NCI-H2081 (cell line): ENCODE measurements at regions not wholly inside any gene's neighbourhood (a gene's known extent, or its start where the extent isn't known, plus 50 kb on each side); places are given as distances from the start of the nearest gene placed in this dataset.
A peak's percentile ranks its signal among the peaks of the same experiment; 100 is the strongest.

Source experiments
- DNase-seq, 2 experiments: peaks; one replicate each; lab custom pipeline; 2025; lab: John Stamatoyannopoulos, UW

- DNase-seq, result no peak
Observed at GRCh38 chr21:25329227-25329825, 278.0 kb downstream of the MRPL39 start.

- no peak for DNase-seq
Observed at GRCh38 chr21:25328736-25329135, 278.5 kb downstream of the MRPL39 start.

GRCh38 chr21:25326181-25326580, 281.1 kb downstream of the MRPL39 start:
- no peak for DNase-seq

- DNase-seq, result no peak
Observed at GRCh38 chr21:25324666-25325065, 282.6 kb downstream of the MRPL39 start.

GRCh38 chr21:25323356-25323949, 283.8 kb downstream of the MRPL39 start:
- no peak for DNase-seq

GRCh38 chr21:25314247-25314646, 293.0 kb downstream of the MRPL39 start:
- no peak for DNase-seq

- peak in 1 of 2 experiments; percentile 17 for DNase-seq
Observed at GRCh38 chr21:25313829-25314228, 293.5 kb downstream of the MRPL39 start.

- DNase-seq, result no peak
Observed at GRCh38 chr21:25307489-25307888, 299.8 kb downstream of the MRPL39 start.

- DNase-seq, result no peak
Observed at GRCh38 chr21:25304611-25305010, 302.7 kb downstream of the MRPL39 start.

GRCh38 chr21:25300632-25301031, 306.6 kb downstream of the MRPL39 start:
- DNase-seq, result no peak

GRCh38 chr21:25298512-25299491, 308.5 kb downstream of the MRPL39 start:
- no peak for DNase-seq

GRCh38 chr21:25297117-25297516, 310.2 kb downstream of the MRPL39 start:
- DNase-seq, result no peak

- DNase-seq, result no peak
Observed at GRCh38 chr21:25296252-25296651, 311.0 kb downstream of the MRPL39 start.

- DNase-seq, result no peak
Observed at GRCh38 chr21:25292396-25292795, 314.9 kb downstream of the MRPL39 start.

- peak; percentile 3 to 18 for DNase-seq
Observed at GRCh38 chr21:25283720-25284119, 323.6 kb downstream of the MRPL39 start.

GRCh38 chr21:25281134-25281533, 326.1 kb downstream of the MRPL39 start:
- DNase-seq, result no peak

- DNase-seq, result no peak
Observed at GRCh38 chr21:25280061-25280460, 327.2 kb downstream of the MRPL39 start.

GRCh38 chr21:25273959-25274358, 333.3 kb downstream of the MRPL39 start:
- DNase-seq, result peak; percentile 74 to 95

GRCh38 chr21:25254491-25255174, 352.6 kb downstream of the MRPL39 start:
- DNase-seq, result peak in 1 of 2 experiments; percentile 21

- DNase-seq, result no peak
Observed at GRCh38 chr21:25246546-25246945, 360.7 kb downstream of the MRPL39 start.

- DNase-seq, result no peak
Observed at GRCh38 chr21:25244735-25245134, 362.5 kb downstream of the MRPL39 start.

GRCh38 chr21:25243808-25244207, 363.5 kb downstream of the MRPL39 start:
- DNase-seq, result no peak
